ENCODE measurements at regions not wholly inside any gene's neighbourhood (a gene's known extent, or its start where the extent isn't known, plus 50 kb on each side); places are given as distances from the start of the nearest gene placed in this dataset.

DNA sequence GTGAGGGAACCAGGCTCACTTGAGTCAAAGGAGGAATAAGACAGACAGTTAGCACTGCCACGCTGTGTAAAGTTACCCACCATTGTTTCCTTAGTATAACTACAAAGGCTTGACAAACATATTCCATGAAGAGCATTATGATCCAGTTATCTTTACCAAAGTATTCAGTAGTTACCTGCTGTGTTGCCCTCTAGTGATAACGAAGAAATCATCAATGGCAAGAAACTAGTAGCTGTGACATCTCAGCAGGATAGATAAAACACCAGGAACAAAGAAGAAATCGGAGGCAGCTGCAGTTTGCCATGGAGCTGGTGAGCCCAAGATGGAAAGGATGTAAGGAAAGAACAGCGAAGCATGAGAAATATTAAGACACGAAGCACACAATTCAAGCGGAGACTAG, 215.3 kb upstream of the FSHR start:
- Mint-ChIP-seq H3K4me3 (no peak overlapping the region), H3K9me3 (ENCODE audit: insufficient read depth) (no peaks in the 10 kb centered on the region), H3K27me3 (no peaks in the 10 kb centered on the region), H3K27ac (no peak overlapping the region), H3K4me1 (no peaks in the 10 kb centered on the region)
- Histone ChIP-seq H3K4me1 (ENCODE audit: control insufficient read depth in 2 of 2, insufficient read depth in 2 of 2, low read length in 2 of 2) (no peaks in the 10 kb centered on the region), H4K20me1 (ENCODE audit: control insufficient read depth, insufficient read depth, low read length, poor library complexity, severe bottlenecking) (no peaks in the 10 kb centered on the region), H2AFZ (ENCODE audit: insufficient read depth, low read depth, low read length, poor library complexity, severe bottlenecking) (no peak overlapping the region), H3K27me3 (replicated peaks in 1 of 4; ENCODE audit: control extremely low read depth in 1 of 4, control insufficient read depth in 3 of 4, insufficient read depth in 4 of 4, low read length in 3 of 4) (no peaks in the 10 kb centered on the region), H3K4me2 (replicated peaks; ENCODE audit: low read depth, low read length, poor library complexity, severe bottlenecking) (no peak overlapping the region), H3K27ac (ENCODE audit: low read length in 2 of 2) (no peak overlapping the region), H3K36me3 (replicated peaks in 1 of 2; ENCODE audit: control extremely low read depth in 1 of 2, control insufficient read depth in 1 of 2, extremely low read depth in 1 of 2, insufficient read depth in 2 of 2, low read length in 1 of 2) (no peaks in the 10 kb centered on the region), H3K79me2 (ENCODE audit: control insufficient read depth, insufficient read depth, low read length) (no peaks in the 10 kb centered on the region), H3K9me3 (ENCODE audit: control extremely low read depth in 1 of 3, control insufficient read depth in 2 of 3, insufficient read depth in 1 of 3, low read length in 2 of 3) (no peaks in the 10 kb centered on the region), H3K9ac (ENCODE audit: low read length) (no peak overlapping the region), H3K4me3 (ENCODE audit: control extremely low read depth in 1 of 5, extremely low read depth in 1 of 5, insufficient read depth in 1 of 5, low read depth in 2 of 5, low read length in 4 of 5) (no peak overlapping the region)
- ATAC-seq (ENCODE audit: low read depth) (no peak), DNase-seq (no peak)
- intact Hi-C loops (cut with micrococcal nuclease) = no loop called here
- ChIA-PET POLR2A (no interaction called here), CTCF (no interaction called here)
- WGBS (ENCODE audit: insufficient coverage) = 51% methylated on average over 3 of the region's 6 CpGs
- TF ChIP-seq EZH2 (IDR thresholded peaks at IDR 0.05; ENCODE audit: borderline replicate concordance, insufficient read depth, low read depth, low read length, poor library complexity, severe bottlenecking) = no peak
- TF ChIP-seq, protein P1, sequence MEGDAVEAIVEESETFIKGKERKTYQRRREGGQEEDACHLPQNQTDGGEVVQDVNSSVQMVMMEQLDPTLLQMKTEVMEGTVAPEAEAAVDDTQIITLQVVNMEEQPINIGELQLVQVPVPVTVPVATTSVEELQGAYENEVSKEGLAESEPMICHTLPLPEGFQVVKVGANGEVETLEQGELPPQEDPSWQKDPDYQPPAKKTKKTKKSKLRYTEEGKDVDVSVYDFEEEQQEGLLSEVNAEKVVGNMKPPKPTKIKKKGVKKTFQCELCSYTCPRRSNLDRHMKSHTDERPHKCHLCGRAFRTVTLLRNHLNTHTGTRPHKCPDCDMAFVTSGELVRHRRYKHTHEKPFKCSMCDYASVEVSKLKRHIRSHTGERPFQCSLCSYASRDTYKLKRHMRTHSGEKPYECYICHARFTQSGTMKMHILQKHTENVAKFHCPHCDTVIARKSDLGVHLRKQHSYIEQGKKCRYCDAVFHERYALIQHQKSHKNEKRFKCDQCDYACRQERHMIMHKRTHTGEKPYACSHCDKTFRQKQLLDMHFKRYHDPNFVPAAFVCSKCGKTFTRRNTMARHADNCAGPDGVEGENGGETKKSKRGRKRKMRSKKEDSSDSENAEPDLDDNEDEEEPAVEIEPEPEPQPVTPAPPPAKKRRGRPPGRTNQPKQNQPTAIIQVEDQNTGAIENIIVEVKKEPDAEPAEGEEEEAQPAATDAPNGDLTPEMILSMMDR (IDR thresholded peaks at IDR 0.05) = no peak

DNA sequence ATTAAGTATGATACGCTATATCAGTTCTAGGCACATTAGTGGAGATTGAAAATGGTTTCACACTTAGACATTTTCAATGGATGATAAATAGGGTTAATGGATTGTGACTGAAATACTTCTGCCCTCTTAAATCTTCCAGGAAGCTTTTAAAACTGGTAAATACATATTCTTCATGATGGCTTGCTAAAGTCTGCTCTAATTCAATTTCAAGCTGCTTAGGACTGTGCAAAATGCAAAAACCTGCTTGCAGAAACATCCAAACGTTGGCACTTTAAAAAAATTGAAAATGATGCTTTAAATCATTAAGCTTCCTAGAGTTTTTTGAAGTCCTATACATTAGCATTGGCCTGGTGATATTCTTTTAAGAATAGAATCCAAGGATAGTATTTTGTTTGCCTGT, 214.8 kb upstream of the FSHR start:
- Mint-ChIP-seq H3K27me3 (no peaks in the 10 kb centered on the region), H3K4me3 (no peak overlapping the region), H3K9me3 (ENCODE audit: insufficient read depth) (no peaks in the 10 kb centered on the region), H3K27ac (no peak overlapping the region), H3K4me1 (no peaks in the 10 kb centered on the region)
- Histone ChIP-seq H4K20me1 (ENCODE audit: control insufficient read depth, insufficient read depth, low read length, poor library complexity, severe bottlenecking) (no peaks in the 10 kb centered on the region), H3K4me2 (replicated peaks; ENCODE audit: low read depth, low read length, poor library complexity, severe bottlenecking) (no peak overlapping the region), H3K27me3 (replicated peaks in 1 of 4; ENCODE audit: control extremely low read depth in 1 of 4, control insufficient read depth in 3 of 4, insufficient read depth in 4 of 4, low read length in 3 of 4) (no peaks in the 10 kb centered on the region), H3K79me2 (ENCODE audit: control insufficient read depth, insufficient read depth, low read length) (no peaks in the 10 kb centered on the region), H3K27ac (ENCODE audit: low read length in 2 of 2) (no peak overlapping the region), H3K4me3 (ENCODE audit: control extremely low read depth in 1 of 5, extremely low read depth in 1 of 5, insufficient read depth in 1 of 5, low read depth in 2 of 5, low read length in 4 of 5) (no peak overlapping the region), H3K4me1 (ENCODE audit: control insufficient read depth in 2 of 2, insufficient read depth in 2 of 2, low read length in 2 of 2) (no peaks in the 10 kb centered on the region), H3K9me3 (ENCODE audit: control extremely low read depth in 1 of 3, control insufficient read depth in 2 of 3, insufficient read depth in 1 of 3, low read length in 2 of 3) (no peaks in the 10 kb centered on the region), H3K36me3 (replicated peaks in 1 of 2; ENCODE audit: control extremely low read depth in 1 of 2, control insufficient read depth in 1 of 2, extremely low read depth in 1 of 2, insufficient read depth in 2 of 2, low read length in 1 of 2) (no peaks in the 10 kb centered on the region), H3K9ac (ENCODE audit: low read length) (no peak overlapping the region), H2AFZ (ENCODE audit: insufficient read depth, low read depth, low read length, poor library complexity, severe bottlenecking) (no peak overlapping the region)
- TF ChIP-seq, protein P1 (IDR thresholded peaks at IDR 0.05) = no peak
- no peak for TF ChIP-seq EZH2 (IDR thresholded peaks at IDR 0.05; ENCODE audit: borderline replicate concordance, insufficient read depth, low read depth, low read length, poor library complexity, severe bottlenecking)
- ChIA-PET CTCF (no interaction called here), POLR2A (no interaction called here)
- WGBS (ENCODE audit: insufficient coverage) = no CpG with 5 or more reads among the region's 2 CpGs
- ATAC-seq (ENCODE audit: low read depth) = no peak
- intact Hi-C loops (cut with micrococcal nuclease) = no loop called here
- DNase-seq = no peak

Measured in B cell (primary cell).